ENCODE measurements at regions not wholly inside any gene's neighbourhood (a gene's known extent, or its start where the extent isn't known, plus 50 kb on each side); places are given as distances from the start of the nearest gene placed in this dataset.

DNA sequence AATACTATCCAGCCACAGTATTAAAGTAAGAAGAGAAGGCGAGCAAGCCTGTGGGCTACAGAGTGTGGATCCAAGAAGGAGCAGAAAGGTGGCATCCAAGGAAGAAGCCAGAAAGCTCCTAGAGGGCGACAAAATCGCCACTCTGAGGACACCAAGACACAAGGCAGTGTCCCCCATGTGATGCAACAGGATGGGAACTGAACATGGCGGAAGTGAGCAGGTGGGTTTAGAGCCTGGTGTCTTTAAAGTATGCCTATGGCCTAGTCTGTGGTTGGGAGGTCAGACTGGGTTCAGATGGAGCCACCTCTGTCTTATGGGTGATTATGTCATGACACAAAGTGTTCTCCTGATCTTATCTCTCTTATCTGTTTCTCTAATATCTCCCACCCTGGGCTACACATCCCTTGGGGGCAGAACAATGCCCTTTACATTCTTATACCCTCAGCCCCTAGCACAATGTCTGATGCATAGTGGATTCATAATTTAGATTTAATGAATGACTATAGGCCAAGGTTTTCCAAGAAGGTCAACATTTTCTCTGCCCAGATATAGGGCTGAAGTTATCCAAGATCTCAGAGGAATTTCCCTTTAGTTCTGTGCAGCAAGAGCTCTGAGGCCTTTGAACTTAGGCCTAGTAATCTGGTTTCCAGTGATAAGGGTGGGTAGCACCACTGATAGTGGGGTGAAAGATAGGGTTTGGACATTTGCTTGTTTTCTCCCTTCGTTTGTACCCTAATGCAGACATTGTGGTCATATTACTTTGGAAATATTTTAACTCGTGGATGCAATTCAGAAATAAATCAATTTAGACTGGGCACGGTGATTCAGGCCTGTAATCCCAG is 167.3 kb upstream of the AKIRIN2 start:
- no peaks in the 10 kb centered on the region for H3K27me3 Mint-ChIP-seq (ENCODE audit: low read depth, poor library complexity)
- H3K27ac Mint-ChIP-seq, result no peak overlapping the region
- H3K4me3 Mint-ChIP-seq, result no peak overlapping the region
- peaks cover 4% of the 10 kb centered on the region for H3K9me3 Mint-ChIP-seq
- TF ChIP-seq CTCF (IDR thresholded peaks at IDR 0.05), result no peak
- H3K36me3 Mint-ChIP-seq (ENCODE audit: low read depth), result no peaks in the 10 kb centered on the region
- H3K4me1 Mint-ChIP-seq, result peaks cover 60% of the 10 kb centered on the region
- no peak for DNase-seq

GRCh38 chr6:87860902-87861301 is 158.9 kb upstream of the AKIRIN2 start:
- Mint-ChIP-seq H3K36me3 (ENCODE audit: low read depth) (no peaks in the 10 kb centered on the region), H3K27me3 (ENCODE audit: low read depth, poor library complexity) (peaks cover 4% of the 10 kb centered on the region), H3K4me3 (no peak overlapping the region), H3K9me3 (peaks cover 34% of the 10 kb centered on the region), H3K27ac (no peak overlapping the region), H3K4me1 (peaks cover 18% of the 10 kb centered on the region)
- no peak for TF ChIP-seq CTCF (IDR thresholded peaks at IDR 0.05)
- no peak for DNase-seq

GRCh38 chr6:87858440-87858839 is 156.4 kb upstream of the AKIRIN2 start:
- Mint-ChIP-seq H3K27me3 (ENCODE audit: low read depth, poor library complexity) (peaks cover 4% of the 10 kb centered on the region), H3K9me3 (peaks cover 27% of the 10 kb centered on the region), H3K4me1 (peaks cover 8% of the 10 kb centered on the region), H3K27ac (no peak overlapping the region), H3K36me3 (ENCODE audit: low read depth) (no peaks in the 10 kb centered on the region), H3K4me3 (no peak overlapping the region)
- no peak for DNase-seq
- no peak for TF ChIP-seq CTCF (IDR thresholded peaks at IDR 0.05)

GRCh38 chr6:87851674-87852299 is 149.8 kb upstream of the AKIRIN2 start:
- Mint-ChIP-seq H3K9me3 (no peaks in the 10 kb centered on the region), H3K4me3 (no peak overlapping the region), H3K4me1 (no peaks in the 10 kb centered on the region), H3K36me3 (ENCODE audit: low read depth) (no peaks in the 10 kb centered on the region), H3K27me3 (ENCODE audit: low read depth, poor library complexity) (no peaks in the 10 kb centered on the region), H3K27ac (no peak overlapping the region)
- no peak for DNase-seq
- TF ChIP-seq CTCF (IDR thresholded peaks at IDR 0.05), result no peak

GRCh38 chr6:87848616-87849015 is 146.6 kb upstream of the AKIRIN2 start:
- no peaks in the 10 kb centered on the region for H3K27me3 Mint-ChIP-seq (ENCODE audit: low read depth, poor library complexity)
- no peaks in the 10 kb centered on the region for H3K36me3 Mint-ChIP-seq (ENCODE audit: low read depth)
- H3K27ac Mint-ChIP-seq, result no peak overlapping the region
- no peak for DNase-seq
- H3K4me1 Mint-ChIP-seq, result no peaks in the 10 kb centered on the region
- H3K9me3 Mint-ChIP-seq, result no peaks in the 10 kb centered on the region
- no peak for TF ChIP-seq CTCF (IDR thresholded peaks at IDR 0.05)
- no peak overlapping the region for H3K4me3 Mint-ChIP-seq

DNA sequence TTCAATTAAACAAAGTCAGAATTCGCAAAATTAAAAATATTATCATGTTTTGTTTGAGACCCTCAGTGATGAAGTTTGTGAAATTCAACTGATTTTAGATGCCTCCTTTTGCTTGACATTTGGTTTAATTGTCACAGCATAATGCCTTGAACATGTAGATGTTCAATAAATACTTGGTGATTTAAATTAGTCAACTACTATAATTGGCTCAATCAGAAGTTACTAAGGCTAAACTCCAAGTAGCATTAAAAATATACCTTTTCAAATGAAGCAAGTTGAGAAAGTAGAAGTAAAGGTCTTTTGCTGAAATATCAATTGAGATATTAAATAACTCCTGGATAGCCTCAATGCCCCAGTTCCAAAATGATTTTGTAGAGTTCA is 145.8 kb upstream of the AKIRIN2 start:
- no peak for DNase-seq
- Mint-ChIP-seq H3K4me3 (no peak overlapping the region), H3K27ac (no peak overlapping the region), H3K36me3 (ENCODE audit: low read depth) (no peaks in the 10 kb centered on the region), H3K27me3 (ENCODE audit: low read depth, poor library complexity) (no peaks in the 10 kb centered on the region), H3K4me1 (no peaks in the 10 kb centered on the region), H3K9me3 (no peaks in the 10 kb centered on the region)
- no peak for TF ChIP-seq CTCF (IDR thresholded peaks at IDR 0.05)
